Astrocyte of the cerebellum (primary cell): ENCODE measurements at regions not wholly inside any gene's neighbourhood (a gene's known extent, or its start where the extent isn't known, plus 50 kb on each side); places are given as distances from the start of the nearest gene placed in this dataset.

ENCODE experiments used
- DNase-seq: peaks from one replicate; pipeline ENCODE4 v3.0.0-alpha.2; 2011; ENCODE audit warnings: low read depth
- H3K4me3 ChIP-seq: 2 replicates; pipeline ENCODE4 v1.5.1; 2011; ENCODE audit warnings: mild to moderate bottlenecking, low read depth, low read length, moderate library complexity
- CTCF ChIP-seq: IDR thresholded peaks from 2 replicates; pipeline ENCODE4 v1.5.1; 2012; ENCODE audit warnings: low read length, low read depth, moderate library complexity, mild to moderate bottlenecking; ENCODE audit errors: missing control alignments
- in situ Hi-C: cut with HindIII; loops from 2 replicates; pipeline ENCODE4 v1.10.0; 2017; ENCODE audit warnings: low sequenced_read_pairs

- in situ Hi-C loops, result no loop called here
- no peak for DNase-seq
- H3K4me3 ChIP-seq, result no peak overlapping the region
- TF ChIP-seq CTCF, result no peak
Observed at GRCh38 chr13:47463002-47463401, 538.1 kb downstream of the SUCLA2 start.

DNA sequence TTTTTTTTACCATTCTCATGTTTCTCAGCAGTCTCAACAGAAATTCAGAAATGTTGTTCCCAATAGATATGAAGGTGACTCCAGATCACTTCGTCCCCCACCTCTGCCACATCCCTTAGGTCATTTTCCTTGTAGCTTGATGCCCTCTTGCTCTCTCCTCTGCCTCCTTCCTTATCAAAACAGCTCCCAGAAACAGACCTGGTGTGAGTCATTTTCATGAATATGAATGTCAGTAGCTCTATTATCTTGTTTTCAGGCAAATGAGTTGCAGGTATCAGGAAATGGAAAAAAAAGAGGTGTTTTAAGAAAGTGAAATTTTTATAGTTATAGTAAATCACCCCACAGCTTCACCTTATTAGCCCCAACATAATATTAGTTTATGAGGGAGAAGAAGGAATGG, 539.3 kb downstream of the SUCLA2 start:
- H3K4me3 ChIP-seq, result no peak overlapping the region
- no peak for TF ChIP-seq CTCF
- in situ Hi-C loops, result no loop called here
- no peak for DNase-seq

DNA sequence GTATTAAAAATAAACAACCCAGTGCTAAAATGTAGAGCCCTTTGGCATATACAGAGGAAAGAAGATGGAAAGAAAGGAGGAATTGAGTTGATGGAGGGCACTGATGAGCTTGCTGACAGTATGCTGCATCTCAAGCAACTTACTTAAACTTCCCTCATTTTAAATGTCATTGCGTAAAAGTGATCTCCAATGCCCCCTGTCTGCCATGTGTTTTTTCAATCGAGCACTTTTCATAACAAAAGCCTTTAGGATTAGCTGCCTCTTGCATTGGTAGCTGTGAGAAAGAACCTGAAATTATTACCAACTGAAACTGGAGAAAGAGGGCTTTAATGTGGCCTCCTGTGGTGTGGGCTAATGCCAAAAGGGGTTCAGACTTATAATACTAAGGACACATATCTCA, 541.6 kb downstream of the SUCLA2 start:
- peak; percentile 30 for TF ChIP-seq CTCF
- no peak overlapping the region for H3K4me3 ChIP-seq
- in situ Hi-C loops, result no loop called here
- no peak for DNase-seq

GRCh38 chr13:47457626-47458025, 543.4 kb downstream of the SUCLA2 start:
- H3K4me3 ChIP-seq, result no peak overlapping the region
- no peak for TF ChIP-seq CTCF
- DNase-seq, result no peak
- in situ Hi-C loops, result no loop called here

DNA sequence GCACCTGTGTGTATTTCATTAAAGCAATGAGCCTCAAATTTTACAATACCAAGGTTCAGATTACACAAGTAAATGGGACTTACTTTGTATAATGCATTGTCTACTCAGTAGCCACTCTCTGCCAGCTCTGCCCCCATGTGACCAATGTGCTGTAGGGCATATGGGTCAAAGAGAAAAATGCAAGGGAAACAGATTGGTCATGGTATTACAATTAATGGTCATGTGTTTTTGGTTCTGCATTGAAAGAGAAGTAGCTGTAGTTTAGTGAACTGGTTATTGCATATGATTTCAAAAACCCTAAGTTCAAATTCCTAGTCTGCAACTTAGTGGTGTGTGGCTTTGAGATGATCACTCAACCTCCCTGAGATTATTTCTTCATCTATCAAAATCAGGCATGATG, 545.4 kb downstream of the SUCLA2 start:
- no peak overlapping the region for H3K4me3 ChIP-seq
- in situ Hi-C loops, result no loop called here
- no peak for DNase-seq
- no peak for TF ChIP-seq CTCF

DNA sequence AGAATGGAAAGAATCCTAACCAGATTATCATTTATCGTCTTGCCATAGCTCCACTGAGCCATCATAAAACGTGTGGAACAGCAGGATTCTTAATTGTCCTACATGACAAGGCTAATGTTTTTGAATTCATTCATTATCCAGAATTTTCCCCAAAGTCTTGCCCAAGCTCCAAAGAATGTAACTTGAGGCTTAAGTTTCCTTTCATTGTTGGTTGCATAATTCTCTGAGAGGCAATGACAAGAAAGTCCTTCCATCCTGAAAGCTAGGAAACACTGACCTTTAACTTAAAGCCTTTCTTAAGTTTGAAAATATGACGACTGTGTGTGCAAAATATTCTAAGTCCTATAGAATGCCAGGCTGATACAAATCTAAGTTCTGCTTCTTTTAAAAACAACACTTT, 546.1 kb downstream of the SUCLA2 start:
- in situ Hi-C loops, result no loop called here
- no peak for TF ChIP-seq CTCF
- no peak for DNase-seq

DNA sequence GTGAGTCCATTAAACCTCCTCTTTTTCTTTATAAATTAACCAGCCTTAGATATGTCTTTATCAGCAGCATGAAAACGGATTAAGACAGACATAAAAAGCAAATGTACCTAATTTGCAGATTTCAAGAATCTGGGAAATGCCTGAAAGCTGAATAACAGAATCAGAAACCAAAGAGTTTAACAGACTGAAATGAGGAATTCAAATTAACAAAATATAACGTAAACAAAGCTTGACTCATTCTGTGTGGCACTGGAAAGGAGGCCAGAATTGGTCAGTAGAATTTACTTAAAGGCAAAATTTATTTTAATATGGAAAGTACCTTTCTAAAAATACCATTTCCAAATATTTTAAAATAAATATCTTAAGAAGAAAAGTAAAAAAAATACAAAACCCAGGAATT, 540.6 kb upstream of the HTR2A start:
- in situ Hi-C loops, result no loop called here
- TF ChIP-seq CTCF, result no peak
- H3K4me3 ChIP-seq, result no peak overlapping the region
- DNase-seq, result peak; percentile 71

More for the DNA sequence above, 546.1 kb downstream of the SUCLA2 start:
- no peak overlapping the region for H3K4me3 ChIP-seq
